Stimulated activated CD4-positive, alpha-beta T cell treated with anti-CD3 and anti-CD28 coated beads, Interleukin-4, amount 100 ng/mL, for 1 hour (primary cell): ENCODE measurements at regions not wholly inside any gene's neighbourhood (a gene's known extent, or its start where the extent isn't known, plus 50 kb on each side); places are given as distances from the start of the nearest gene placed in this dataset.
"Not testable (repeated sequence)": the region's sequence is repeated elsewhere in the genome, so short reads cannot be mapped to it uniquely, and the experiment has no call there.

ENCODE experiments used
- DNase-seq: peaks from one replicate; pipeline ENCODE4 v3.0.0-alpha.2; 2020

GRCh38 chr9:86645303-86645702, 291.1 kb upstream of the TUT7 start:
- DNase-seq: no peak

- DNase-seq: no peak
Observed at GRCh38 chr9:86644675-86645034, 290.4 kb upstream of the TUT7 start.

- no peak for DNase-seq
Observed at GRCh38 chr9:86643946-86644674, 289.9 kb upstream of the TUT7 start.

- no peak for DNase-seq
Observed at GRCh38 chr9:86642721-86643120, 288.5 kb upstream of the TUT7 start.

- DNase-seq: no peak
Observed at GRCh38 chr9:86641970-86642369, 287.8 kb upstream of the TUT7 start.

GRCh38 chr9:86639899-86640379, 285.7 kb upstream of the TUT7 start:
- no peak for DNase-seq

GRCh38 chr9:86639287-86639686, 285.1 kb upstream of the TUT7 start:
- no peak for DNase-seq

- no peak for DNase-seq
Observed at GRCh38 chr9:86638109-86638508, 283.9 kb upstream of the TUT7 start.

- DNase-seq: peak; percentile 3
Observed at GRCh38 chr9:86637515-86637914, 283.3 kb upstream of the TUT7 start.

GRCh38 chr9:86636519-86636918, 282.3 kb upstream of the TUT7 start:
- no peak for DNase-seq

- no peak for DNase-seq
Observed at GRCh38 chr9:86636038-86636437, 281.8 kb upstream of the TUT7 start.

GRCh38 chr9:86634501-86634900, 280.3 kb upstream of the TUT7 start:
- DNase-seq: no peak

GRCh38 chr9:86633945-86634344, 279.7 kb upstream of the TUT7 start:
- no peak for DNase-seq

- DNase-seq: no peak
Observed at GRCh38 chr9:86632537-86632936, 278.3 kb upstream of the TUT7 start.

GRCh38 chr9:86629530-86629929, 275.3 kb upstream of the TUT7 start:
- DNase-seq: no peak

GRCh38 chr9:86626802-86627201, 272.6 kb upstream of the TUT7 start:
- no peak for DNase-seq

- no peak for DNase-seq
Observed at GRCh38 chr9:86624630-86625029, 270.4 kb upstream of the TUT7 start.

GRCh38 chr9:86614871-86615849, 260.9 kb upstream of the TUT7 start:
- DNase-seq: no peak

- no peak for DNase-seq
Observed at GRCh38 chr9:86613943-86614342, 259.7 kb upstream of the TUT7 start.

- not testable (repeated sequence) for DNase-seq
Observed at GRCh38 chr9:86611534-86611933, 257.3 kb upstream of the TUT7 start.

- no peak for DNase-seq
Observed at GRCh38 chr9:86605303-86605702, 251.1 kb upstream of the TUT7 start.

- no peak for DNase-seq
Observed at GRCh38 chr9:86604741-86605140, 250.5 kb upstream of the TUT7 start.

- DNase-seq: no peak
Observed at GRCh38 chr9:86602715-86603114, 248.5 kb upstream of the TUT7 start.

GRCh38 chr9:86601697-86602096, 247.5 kb upstream of the TUT7 start:
- no peak for DNase-seq
